ENCODE measurements at regions not wholly inside any gene's neighbourhood (a gene's known extent, or its start where the extent isn't known, plus 50 kb on each side); places are given as distances from the start of the nearest gene placed in this dataset.

DNA sequence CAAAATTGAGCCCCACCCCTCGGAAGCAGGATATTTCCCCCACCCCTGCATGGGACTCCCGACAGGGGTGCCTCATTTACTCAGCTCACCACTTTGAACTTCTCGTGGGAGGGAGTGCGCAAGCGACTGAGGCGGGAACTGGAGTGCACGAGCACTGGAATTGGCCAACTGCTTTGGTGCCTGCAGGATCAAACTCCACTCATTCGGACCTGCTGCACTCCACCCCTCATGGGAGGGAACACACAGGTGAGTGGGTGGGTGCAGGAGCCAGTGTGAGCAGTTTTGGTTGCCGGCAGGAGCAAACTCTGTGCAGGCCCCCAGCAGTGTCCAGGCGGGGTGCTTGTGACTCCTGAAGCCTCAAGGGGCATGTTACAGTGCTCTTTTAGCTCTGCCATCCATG, 301.2 kb downstream of the TUSC1 start:
- TF ChIP-seq EGR1 (IDR thresholded peaks at IDR 0.05) (no peak), CEBPB (IDR thresholded peaks at IDR 0.05) (no peak), TAF1 (IDR thresholded peaks at IDR 0.05; ENCODE audit: low read depth) (no peak), EP300 (IDR thresholded peaks at IDR 0.05; ENCODE audit: borderline replicate concordance) (no peak)

DNA sequence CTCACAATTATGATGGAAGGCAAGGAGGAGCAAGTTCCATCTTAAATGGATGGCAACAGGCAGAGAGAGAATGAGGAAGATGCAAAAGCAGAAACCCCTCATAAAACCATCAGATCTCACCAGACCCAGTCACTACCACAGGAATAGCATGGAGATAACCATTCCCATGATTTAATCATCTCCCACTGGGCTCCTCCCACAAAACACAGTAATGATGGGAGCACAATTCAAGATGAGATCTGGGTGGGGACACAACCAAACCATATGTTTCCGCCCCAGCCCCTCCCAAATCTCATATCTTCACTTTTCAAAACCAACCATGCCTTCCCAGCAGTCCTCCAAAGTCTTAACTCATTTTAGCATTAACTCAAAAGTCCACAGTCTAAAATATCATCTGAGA, 304.0 kb downstream of the TUSC1 start:
- TF ChIP-seq TAF1 (IDR thresholded peaks at IDR 0.05; ENCODE audit: low read depth), result no peak
- no peak for TF ChIP-seq FOXM1 (IDR thresholded peaks at IDR 0.05; ENCODE audit: borderline replicate concordance, low read depth)
- TF ChIP-seq, protein P1, sequence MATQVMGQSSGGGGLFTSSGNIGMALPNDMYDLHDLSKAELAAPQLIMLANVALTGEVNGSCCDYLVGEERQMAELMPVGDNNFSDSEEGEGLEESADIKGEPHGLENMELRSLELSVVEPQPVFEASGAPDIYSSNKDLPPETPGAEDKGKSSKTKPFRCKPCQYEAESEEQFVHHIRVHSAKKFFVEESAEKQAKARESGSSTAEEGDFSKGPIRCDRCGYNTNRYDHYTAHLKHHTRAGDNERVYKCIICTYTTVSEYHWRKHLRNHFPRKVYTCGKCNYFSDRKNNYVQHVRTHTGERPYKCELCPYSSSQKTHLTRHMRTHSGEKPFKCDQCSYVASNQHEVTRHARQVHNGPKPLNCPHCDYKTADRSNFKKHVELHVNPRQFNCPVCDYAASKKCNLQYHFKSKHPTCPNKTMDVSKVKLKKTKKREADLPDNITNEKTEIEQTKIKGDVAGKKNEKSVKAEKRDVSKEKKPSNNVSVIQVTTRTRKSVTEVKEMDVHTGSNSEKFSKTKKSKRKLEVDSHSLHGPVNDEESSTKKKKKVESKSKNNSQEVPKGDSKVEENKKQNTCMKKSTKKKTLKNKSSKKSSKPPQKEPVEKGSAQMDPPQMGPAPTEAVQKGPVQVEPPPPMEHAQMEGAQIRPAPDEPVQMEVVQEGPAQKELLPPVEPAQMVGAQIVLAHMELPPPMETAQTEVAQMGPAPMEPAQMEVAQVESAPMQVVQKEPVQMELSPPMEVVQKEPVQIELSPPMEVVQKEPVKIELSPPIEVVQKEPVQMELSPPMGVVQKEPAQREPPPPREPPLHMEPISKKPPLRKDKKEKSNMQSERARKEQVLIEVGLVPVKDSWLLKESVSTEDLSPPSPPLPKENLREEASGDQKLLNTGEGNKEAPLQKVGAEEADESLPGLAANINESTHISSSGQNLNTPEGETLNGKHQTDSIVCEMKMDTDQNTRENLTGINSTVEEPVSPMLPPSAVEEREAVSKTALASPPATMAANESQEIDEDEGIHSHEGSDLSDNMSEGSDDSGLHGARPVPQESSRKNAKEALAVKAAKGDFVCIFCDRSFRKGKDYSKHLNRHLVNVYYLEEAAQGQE (IDR thresholded peaks at IDR 0.05; ENCODE audit: low read depth), result no peak
- no peak for TF ChIP-seq TEAD4 (IDR thresholded peaks at IDR 0.05)
- TF ChIP-seq, protein P2, sequence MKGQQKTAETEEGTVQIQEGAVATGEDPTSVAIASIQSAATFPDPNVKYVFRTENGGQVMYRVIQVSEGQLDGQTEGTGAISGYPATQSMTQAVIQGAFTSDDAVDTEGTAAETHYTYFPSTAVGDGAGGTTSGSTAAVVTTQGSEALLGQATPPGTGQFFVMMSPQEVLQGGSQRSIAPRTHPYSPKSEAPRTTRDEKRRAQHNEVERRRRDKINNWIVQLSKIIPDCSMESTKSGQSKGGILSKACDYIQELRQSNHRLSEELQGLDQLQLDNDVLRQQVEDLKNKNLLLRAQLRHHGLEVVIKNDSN (IDR thresholded peaks at IDR 0.05), result no peak
- TF ChIP-seq ZBTB7A (IDR thresholded peaks at IDR 0.05; ENCODE audit: low read depth), result no peak
- TF ChIP-seq TCF12 (IDR thresholded peaks at IDR 0.05; ENCODE audit: low read depth), result no peak
- TF ChIP-seq EGR1 (IDR thresholded peaks at IDR 0.05), result no peak
- TF ChIP-seq RAD21 (IDR thresholded peaks at IDR 0.05; ENCODE audit: low read depth), result no peak
- TF ChIP-seq EP300 (IDR thresholded peaks at IDR 0.05; ENCODE audit: borderline replicate concordance), result no peak
- TF ChIP-seq, protein P3, sequence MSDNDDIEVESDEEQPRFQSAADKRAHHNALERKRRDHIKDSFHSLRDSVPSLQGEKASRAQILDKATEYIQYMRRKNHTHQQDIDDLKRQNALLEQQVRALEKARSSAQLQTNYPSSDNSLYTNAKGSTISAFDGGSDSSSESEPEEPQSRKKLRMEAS (IDR thresholded peaks at IDR 0.05), result no peak
- TF ChIP-seq YY1 (IDR thresholded peaks at IDR 0.05; ENCODE audit: low read depth), result no peak
- no peak for TF ChIP-seq CEBPB (IDR thresholded peaks at IDR 0.05)
- no peak for TF ChIP-seq NFIC (IDR thresholded peaks at IDR 0.05)
- TF ChIP-seq CREB1 (IDR thresholded peaks at IDR 0.05; ENCODE audit: low read depth), result no peak

DNA sequence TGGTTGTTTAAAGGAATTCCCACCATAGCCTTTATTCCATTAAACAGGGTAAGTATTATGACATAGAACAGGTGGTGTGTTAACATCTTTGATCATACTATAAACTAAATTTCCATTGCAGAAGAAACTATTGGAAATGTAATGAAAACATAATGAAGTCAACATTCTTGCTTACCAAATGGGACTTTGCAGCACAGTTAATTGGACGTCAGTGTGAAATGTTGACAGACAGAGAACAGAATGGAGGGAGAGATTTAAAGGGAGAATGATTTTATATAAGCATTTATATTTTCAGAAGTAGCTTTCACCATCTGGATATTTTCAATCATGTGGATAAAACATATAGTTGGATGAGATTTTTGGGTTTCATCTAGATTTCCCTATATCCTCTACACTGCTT, 311.3 kb downstream of the TUSC1 start:
- TF ChIP-seq FOXM1 (IDR thresholded peaks at IDR 0.05; ENCODE audit: borderline replicate concordance, low read depth) (no peak), CREB1 (IDR thresholded peaks at IDR 0.05; ENCODE audit: low read depth) (no peak), TEAD4 (IDR thresholded peaks at IDR 0.05) (no peak), TCF12 (IDR thresholded peaks at IDR 0.05; ENCODE audit: low read depth) (no peak), ZBTB7A (IDR thresholded peaks at IDR 0.05; ENCODE audit: low read depth) (no peak), NFIC (IDR thresholded peaks at IDR 0.05) (no peak), YY1 (IDR thresholded peaks at IDR 0.05; ENCODE audit: low read depth) (no peak), EP300 (IDR thresholded peaks at IDR 0.05; ENCODE audit: borderline replicate concordance) (no peak), TAF1 (IDR thresholded peaks at IDR 0.05; ENCODE audit: low read depth) (no peak), EGR1 (IDR thresholded peaks at IDR 0.05) (no peak), CEBPB (IDR thresholded peaks at IDR 0.05) (no peak), RAD21 (IDR thresholded peaks at IDR 0.05; ENCODE audit: low read depth) (no peak)
- TF ChIP-seq, protein P2 (IDR thresholded peaks at IDR 0.05), result no peak
- TF ChIP-seq, protein P1 (IDR thresholded peaks at IDR 0.05; ENCODE audit: low read depth), result no peak
- TF ChIP-seq, protein P3 (IDR thresholded peaks at IDR 0.05), result no peak

DNA sequence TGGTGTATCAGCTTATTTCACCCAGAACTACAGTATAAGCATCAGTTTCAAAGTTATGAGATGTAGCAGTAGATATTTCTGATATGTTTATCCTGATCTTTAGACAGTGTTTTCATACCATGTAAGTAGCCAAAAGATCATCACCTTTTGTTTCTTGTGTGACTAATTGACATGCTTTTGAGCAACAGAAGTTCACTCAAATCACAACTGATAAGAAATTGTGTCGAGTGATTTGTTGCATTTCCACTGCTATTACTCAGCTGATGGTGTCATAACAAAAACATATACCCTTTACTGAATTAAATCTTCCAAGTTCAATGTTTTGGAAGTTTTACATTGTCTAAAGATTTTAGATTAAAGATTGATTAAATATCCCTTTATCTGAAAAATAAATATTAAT, 324.5 kb downstream of the TUSC1 start:
- TF ChIP-seq, protein P2 (IDR thresholded peaks at IDR 0.05), result no peak
- no peak for TF ChIP-seq EP300 (IDR thresholded peaks at IDR 0.05; ENCODE audit: borderline replicate concordance)

DNA sequence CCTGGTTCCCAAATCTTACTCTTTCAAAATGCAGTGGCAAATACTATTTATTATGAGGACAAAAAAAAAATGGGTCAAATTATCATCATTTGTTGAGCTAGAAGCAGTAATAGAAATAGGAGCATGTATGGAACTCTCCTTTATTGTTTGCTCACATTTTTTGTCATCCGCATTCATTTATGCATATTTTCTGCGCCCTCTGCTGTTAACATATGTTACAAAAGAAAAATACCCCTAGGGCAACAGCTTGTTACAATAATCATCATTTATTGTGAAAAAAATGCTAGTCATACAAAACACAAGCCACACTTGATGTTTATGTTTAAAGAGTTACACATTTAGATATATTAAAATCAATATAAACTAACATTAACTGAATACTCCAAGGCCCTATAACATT, 328.2 kb downstream of the TUSC1 start:
- TF ChIP-seq RAD21 (IDR thresholded peaks at IDR 0.05; ENCODE audit: low read depth) (peak; percentile 19; the same call in 1 of the 2 replicates), EP300 (IDR thresholded peaks at IDR 0.05; ENCODE audit: borderline replicate concordance) (no peak), FOXM1 (IDR thresholded peaks at IDR 0.05; ENCODE audit: borderline replicate concordance, low read depth) (no peak), TCF12 (IDR thresholded peaks at IDR 0.05; ENCODE audit: low read depth) (no peak), ZBTB7A (IDR thresholded peaks at IDR 0.05; ENCODE audit: low read depth) (no peak)
- TF ChIP-seq, protein P1 (IDR thresholded peaks at IDR 0.05; ENCODE audit: low read depth), result no peak
